Adipose tissue (tissue), 3 donors: ENCODE measurements at regions not wholly inside any gene's neighbourhood (a gene's known extent, or its start where the extent isn't known, plus 50 kb on each side); places are given as distances from the start of the nearest gene placed in this dataset.
"Not testable (repeated sequence)": the region's sequence is repeated elsewhere in the genome, so short reads cannot be mapped to it uniquely, and the experiment has no call there.

Experiments
- H3K27ac ChIP-seq: one replicate; pipeline ENCODE4 v1.5.1; 2013; ENCODE audit warnings: low read depth, low read length
- WGBS, 3 donors: extraction: QIAGEN DNeasy Blood & Tissue Kit; methylation state at CpG; one replicate each; pipeline ENCODE4 v1.1.7; 2013; 5-methylcytosine and 5-hydroxymethylcytosine counted together
- donor health status: healthy with polysubstance abuse.
- donor health status: Bipolar disorder and iron deficiency.
- donor health status: healthy.

DNA sequence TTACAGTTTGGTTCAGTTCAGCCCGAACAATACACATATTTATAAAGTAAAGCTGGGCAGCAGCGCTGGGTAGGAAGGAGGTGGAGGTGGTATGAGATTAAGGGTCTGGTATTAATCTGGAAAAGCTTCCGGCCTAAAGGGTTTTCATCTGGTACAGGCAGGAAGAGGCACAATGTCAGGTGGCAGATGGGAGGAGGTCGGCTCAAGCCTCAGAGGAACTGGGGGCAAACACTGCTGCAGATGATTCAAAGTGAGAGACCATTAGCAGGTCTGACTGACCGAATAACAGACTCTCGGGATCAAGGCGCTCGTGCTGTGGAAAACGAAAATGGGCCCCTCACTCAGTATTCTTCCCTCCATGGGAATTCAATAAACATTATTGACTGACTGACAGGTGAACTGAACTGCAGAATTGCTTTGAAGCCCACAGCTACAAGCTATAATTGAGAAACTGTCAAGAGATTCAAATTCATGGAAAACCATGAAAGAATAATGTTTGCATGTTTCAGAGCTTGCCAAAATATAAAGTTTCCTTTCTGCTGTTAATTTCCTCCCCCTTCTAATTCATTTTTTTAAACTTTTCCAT lies 75.3 kb downstream of the TMEM167A start:
- 69 to 82% (median 73%) methylated on average over 9 of the region's 9 CpGs for WGBS, 3 donors
- H3K27ac ChIP-seq: no peak overlapping the region

DNA sequence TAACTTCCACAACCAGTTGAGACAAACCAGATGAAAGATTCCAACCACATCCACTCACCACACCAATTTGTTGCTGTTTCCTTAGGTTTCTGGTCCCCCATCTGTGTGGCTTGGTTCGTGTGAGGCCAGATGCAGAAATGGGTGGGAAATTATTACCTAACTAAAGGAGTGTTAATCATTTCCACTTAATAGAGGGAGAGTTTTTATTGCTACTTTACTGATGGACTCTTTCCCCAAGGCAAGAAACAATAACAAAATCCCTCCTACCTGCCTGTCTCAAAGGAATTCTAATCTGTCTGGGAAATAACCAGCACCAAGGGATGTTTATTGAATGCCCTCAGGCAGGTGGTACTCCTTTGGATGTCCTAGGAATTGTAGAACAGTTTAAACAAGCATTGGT lies 76.3 kb downstream of the TMEM167A start:
- 59 to 83% (median 60%) methylated on average over 1 of the region's 1 CpG for WGBS, 3 donors

DNA sequence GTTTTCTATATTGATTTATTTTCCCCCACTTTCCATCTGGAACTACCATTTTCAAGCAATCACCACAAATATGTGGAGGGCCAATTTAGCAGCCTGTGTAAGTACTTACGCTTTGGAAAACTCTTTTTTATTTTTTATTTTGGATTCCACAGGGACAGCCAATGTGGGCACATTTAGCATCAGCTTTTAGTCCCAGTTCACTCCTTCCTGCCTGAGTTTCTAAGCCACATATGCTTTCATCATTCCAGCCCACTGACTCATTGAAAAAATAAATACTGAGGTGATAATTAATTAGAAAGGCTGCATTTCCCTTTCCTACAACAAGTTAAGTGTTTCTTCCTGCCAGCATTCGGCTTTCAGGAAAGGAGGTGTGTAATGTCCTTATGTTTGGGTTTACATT lies 76.8 kb downstream of the TMEM167A start:
- WGBS, 3 donors: 53 to 58% (median 58%) methylated on average over 2 of the region's 2 CpGs
- no peak overlapping the region for H3K27ac ChIP-seq

More for the DNA sequence above, 76.3 kb downstream of the TMEM167A start:
- H3K27ac ChIP-seq: no peak overlapping the region

DNA sequence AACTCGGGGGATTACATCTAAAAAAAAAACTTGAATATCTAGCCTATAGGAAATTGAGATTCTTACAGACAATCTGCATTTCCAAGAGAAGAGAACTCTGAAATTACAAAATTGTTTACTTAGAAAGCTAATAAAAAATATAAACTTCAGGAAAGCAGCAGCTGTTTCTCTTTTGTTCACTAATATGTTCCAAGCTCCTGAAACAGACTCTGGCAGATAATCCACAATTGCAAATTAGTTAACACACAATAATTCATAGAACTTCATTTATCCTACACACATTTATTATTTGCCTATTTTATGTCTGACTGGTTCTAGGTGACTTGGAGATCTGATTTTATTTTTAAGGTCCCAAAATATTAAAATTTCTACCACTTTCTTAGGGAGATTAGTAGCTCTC lies 83.8 kb downstream of the TMEM167A start:
- WGBS, 3 donors: 70 to 85% (median 70%) methylated on average over 1 of the region's 1 CpG
- H3K27ac ChIP-seq: no peak overlapping the region

DNA sequence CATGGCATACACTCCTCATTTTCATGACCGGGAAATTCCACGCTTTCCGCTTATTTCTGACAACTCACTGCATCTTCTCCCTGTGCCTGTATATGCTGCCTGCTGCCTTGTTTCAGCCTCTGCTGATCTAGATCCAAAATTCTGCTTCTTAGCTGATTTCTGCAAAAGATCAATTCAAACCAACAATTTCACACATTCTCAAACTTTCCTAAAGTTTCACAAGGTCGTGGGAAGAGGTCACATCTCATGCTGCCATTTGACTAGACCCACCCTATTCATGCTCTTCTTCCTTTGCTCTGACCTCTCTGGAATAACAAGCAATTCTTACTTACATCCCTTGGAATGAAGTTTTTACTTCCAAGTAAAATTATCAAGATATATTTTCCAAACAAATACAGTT lies 84.5 kb downstream of the TMEM167A start:
- 73 to 84% (median 81%) methylated on average over 4 of the region's 4 CpGs for WGBS, 3 donors
- no peak overlapping the region for H3K27ac ChIP-seq

DNA sequence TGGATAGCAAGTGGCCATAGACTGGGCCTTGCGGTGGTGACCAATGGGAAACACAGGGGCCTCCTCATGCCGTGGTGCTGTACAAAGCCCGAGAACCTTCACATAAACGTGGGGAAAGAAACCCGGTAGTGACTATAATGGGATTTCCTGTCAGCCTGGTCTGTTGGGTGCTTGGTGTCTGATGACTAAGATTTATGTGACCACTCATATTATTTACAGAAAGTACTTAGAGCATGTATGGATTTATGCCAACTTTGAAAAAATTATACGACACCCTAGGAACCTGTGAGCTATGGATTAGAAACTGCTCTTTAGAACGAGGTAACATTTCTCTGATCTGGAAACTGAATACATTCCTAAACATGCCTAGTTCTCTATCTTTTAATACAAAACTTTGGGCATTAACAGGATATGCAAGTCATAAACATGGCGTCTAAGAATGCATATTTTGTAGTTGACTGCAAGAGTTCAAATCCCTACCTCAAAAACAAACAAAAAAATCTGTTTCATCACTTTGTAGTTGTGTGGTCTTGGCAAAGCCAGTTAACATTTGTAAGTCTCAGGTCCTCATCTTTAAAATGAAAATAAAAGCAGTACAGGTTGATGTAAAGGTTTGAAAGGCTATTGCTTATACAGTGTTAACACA lies 85.4 kb downstream of the TMEM167A start:
- 42 to 74% (median 49%) methylated on average over 8 of the region's 8 CpGs for WGBS, 3 donors

DNA sequence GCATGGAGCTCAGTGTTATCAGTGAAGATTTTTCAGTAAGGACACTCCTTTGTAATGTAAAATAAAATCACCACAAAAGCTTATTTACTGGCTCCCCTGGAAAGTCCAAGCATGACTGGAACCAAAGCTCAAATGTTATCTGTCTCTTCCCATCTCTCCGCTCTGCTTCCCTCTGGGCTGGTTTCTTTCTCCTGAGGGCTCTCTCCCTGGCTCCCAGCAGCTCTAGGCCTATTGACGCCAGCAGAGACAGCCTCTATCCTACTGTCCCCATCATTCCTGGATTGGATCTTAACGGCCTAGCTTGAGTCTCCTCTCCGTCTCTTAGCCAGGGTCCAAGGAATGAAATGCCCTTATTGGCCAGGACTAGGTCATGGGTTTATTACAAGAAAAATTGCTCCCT lies 86.1 kb downstream of the TMEM167A start:
- no peak overlapping the region for H3K27ac ChIP-seq
- 68 to 85% (median 85%) methylated on average over 4 of the region's 4 CpGs for WGBS, 3 donors

More for the DNA sequence above, 85.4 kb downstream of the TMEM167A start:
- no peak overlapping the region for H3K27ac ChIP-seq

DNA sequence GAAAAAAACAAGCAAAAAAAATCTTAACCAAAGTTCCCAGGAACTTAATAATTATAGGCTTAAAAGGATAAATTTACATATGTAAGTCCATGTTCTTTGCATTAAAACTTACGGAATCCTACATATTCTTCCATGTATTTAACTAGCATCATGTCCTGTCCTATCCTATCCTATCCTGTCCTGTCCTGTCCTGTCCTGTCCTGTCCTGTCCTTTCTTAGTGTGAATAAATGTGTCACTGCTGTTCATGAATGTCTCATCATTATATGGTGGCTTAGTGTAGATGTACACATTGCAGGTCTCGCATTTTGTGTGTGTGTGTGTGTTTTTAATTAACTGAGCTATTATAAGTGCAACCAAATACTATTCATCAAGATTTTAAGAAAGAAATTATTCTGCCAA lies 90.0 kb downstream of the TMEM167A start:
- WGBS, 3 donors: 90 to 99% (median 98%) methylated on average over 2 of the region's 2 CpGs
- no peak overlapping the region for H3K27ac ChIP-seq

DNA sequence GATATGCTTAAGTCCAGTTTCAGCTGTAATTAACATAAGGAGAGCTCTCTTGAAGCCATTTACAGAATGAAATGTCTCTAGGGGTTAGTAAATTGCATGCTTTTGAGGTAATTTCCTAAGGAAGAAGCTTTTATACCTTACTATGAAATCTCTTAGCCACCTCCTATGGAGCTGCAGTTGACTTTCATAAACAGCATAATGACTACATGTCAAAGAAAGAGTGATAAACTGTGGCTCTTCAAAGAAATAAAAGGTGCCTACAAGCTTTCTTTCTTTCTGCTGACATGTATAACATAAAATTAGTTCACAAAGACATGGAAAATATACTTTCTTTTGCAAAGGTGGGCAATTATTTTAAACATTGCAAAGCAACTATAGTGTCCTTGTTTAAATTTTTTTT lies 90.8 kb downstream of the TMEM167A start:
- H3K27ac ChIP-seq: no peak overlapping the region

DNA sequence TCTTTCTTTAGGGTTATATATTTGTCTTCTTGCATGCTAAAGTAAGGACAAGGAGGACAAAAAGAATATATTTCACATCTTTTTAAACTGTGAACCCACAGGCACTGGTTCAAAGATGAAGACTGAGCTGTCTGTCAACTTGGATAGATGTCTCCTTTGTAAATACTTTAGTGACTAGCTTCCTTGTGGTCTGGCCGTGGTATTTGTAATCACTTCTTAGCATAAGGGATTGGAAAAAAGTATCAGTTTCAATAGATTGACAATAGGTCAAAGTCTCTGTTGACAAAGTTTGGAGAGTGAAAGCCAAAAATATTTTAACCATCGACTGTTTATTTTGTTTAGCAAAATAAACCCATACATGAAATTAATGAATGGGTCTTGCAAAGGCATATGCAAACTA lies 91.4 kb downstream of the TMEM167A start:
- WGBS, 3 donors: 15 to 62% (median 59%) methylated on average over 2 of the region's 2 CpGs
- H3K27ac ChIP-seq: no peak overlapping the region

DNA sequence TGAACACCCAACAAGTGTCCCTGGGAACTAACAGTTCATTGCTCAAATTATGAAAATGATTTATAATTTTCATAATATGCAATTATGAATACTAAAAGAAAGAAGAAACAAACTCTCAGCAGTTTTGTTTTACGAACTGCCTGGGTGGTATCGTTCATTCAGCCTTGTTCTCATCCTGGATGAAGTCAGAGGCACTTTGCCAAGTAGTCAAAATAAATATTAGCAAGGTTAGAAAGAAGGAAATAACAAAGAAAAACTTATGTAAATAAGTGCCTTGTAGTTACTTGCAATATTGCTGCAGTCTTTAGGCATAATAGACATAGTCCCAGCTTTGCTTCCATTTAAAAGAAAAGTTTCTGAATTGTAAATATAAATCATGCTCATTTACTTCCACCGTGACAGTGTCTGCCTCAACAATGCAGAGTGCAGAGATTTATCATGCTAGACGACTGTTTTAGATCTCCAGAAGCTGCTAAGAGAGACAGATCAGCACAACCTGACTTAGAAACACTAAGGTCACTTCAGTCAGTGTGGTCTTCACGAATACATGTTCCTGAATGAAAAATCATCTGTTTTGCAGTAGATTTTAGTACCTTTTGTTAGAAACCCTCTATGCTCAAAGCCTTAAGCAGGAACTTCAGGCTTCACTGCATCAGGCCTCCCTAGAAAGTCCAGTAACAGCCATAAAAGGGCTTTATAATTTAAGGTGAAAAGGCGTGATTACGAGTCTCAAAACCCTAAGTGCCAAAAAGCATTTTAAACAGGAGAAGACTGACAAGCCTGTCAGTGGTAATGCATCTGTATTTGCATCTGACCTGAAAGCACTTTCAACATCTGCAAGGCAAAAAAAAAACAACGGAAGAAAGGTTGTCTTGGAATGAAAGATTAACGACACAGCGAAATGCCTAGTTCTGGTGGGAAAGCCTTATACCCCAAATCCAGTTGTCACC lies 92.1 kb downstream of the TMEM167A start:
- no peak overlapping the region for H3K27ac ChIP-seq
- WGBS, 3 donors: 51 to 58% (median 55%) methylated on average over 10 of the region's 10 CpGs

DNA sequence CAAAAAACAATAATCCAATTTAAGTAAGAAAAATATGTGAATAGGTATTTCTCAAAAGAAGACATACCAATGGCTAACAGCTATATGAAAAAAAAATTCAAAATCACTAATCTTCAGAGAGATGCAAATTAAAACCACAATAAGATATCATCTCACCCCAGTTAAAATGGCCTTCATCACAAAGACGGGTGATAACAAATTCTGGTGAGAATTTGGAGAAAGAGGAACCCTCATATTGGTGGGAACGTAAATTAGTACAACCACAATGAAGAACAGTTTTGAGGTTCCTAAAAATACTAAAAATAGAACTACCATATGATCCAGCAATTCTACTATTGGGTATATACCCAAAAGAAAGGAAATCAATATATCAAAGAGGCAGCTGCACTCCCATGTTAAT lies 94.3 kb downstream of the TMEM167A start:
- 50 to 89% (median 75%) methylated on average over 2 of the region's 2 CpGs for WGBS, 3 donors
- H3K27ac ChIP-seq: no peak overlapping the region

DNA sequence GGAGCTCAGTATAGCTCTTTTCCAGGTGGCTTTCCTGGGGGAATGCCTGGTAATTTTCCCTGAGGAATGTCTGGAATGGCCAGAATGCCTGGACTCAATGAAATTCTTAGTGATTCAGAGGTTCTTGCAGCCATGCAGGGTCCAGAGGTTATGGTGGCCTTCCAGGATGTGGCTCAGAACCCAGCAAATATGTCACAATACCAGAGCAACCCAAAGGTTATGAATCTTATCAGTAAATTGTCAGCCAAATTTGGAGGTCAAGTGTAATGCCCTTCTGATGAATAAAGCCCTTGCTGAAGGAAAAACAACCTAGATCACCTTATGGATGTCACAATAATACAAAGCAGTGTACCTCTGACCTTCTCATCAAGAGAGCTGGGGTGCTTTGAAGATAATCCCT lies 100.3 kb downstream of the TMEM167A start:
- not testable (repeated sequence) for H3K27ac ChIP-seq

DNA sequence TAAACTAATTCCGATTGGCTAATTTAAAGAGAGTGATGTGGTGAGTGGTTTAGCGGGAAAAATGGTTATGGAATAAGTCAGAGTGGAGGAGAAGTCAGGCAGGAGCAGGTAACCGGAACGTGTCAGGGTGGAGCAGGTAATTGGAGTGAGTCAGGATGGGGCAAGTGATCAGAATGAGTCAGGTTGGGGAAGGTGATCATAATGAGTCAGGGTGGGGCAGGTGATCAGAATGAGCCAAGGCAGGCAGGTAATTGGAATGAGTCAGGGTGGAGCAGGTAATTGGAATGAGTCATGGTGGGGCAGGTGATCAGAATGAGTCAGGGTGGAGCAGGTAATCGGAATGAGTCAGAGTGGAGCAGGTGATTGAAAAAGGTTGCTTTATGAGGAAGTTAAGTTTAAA lies 101.4 kb downstream of the TMEM167A start:
- 90 to 96% (median 95%) methylated on average over 5 of the region's 5 CpGs for WGBS, 3 donors
- no peak overlapping the region for H3K27ac ChIP-seq

DNA sequence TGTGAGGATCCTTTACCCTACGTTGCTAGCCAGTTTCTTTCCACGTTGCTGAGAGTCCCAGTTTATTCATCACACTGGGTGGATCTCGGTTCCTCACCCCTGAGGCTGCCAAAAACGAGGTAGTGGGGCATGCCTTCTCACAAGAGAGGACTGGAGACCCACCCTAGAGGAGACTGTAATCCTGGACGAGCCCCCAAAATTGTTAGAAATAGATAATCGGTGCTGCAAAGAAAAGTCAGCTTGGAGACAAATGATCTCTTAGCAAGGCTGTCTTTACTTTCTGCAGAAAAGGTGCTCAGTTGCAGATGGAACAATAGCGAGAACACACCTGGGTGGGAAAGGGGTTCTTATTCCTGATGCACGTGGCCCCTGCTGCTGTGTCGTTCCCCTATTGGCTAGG lies 101.8 kb downstream of the TMEM167A start:
- 81 to 85% (median 83%) methylated on average over 9 of the region's 9 CpGs for whole genome bisulfite sequencing, 3 donors

DNA sequence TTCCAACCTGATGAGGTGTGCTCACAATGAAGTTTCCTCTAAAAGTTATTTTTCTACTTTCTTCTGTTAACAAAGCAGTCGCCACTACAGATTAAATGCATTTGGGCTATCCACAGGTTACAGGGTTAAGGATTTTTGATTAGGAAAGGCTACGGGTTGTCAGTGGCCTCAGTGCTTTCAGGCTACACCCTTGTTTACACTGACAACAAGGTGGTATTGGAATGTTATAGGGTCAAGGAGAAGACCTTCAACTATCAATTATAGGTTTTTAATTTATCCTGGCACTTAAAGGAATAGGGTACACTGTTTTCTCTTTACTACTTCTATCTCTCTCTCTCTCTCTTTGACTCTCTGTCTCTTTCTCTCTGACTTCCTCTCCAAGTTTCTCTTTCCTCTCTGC lies 102.8 kb downstream of the TMEM167A start:
- 54 to 83% (median 79%) methylated on average over 2 of the region's 2 CpGs for WGBS, 3 donors
- not testable (repeated sequence) for H3K27ac ChIP-seq

More for the DNA sequence above, 101.8 kb downstream of the TMEM167A start:
- no peak overlapping the region for H3K27ac ChIP-seq

DNA sequence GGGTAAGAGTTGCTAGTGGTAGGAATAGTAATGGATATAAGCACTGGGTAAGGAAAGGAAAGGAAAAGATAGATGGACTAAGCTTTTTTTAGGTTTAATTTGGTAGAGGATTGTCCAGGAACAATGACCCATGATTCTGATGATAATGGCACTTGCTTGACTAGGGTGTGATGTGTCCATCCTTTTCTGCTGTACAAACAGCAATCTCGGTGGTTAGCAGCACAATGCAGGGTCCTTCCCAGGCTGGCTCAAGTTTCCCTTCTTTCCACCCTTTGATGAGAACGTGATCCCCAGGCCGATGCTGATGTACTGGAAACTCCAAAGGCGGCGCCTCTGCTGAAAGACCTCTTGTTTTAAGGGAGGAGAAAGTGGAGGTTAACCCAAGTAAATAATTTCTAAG lies 105.3 kb downstream of the TMEM167A start:
- WGBS, 3 donors: 73 to 95% (median 93%) methylated on average over 5 of the region's 5 CpGs
- no peak overlapping the region for H3K27ac ChIP-seq

DNA sequence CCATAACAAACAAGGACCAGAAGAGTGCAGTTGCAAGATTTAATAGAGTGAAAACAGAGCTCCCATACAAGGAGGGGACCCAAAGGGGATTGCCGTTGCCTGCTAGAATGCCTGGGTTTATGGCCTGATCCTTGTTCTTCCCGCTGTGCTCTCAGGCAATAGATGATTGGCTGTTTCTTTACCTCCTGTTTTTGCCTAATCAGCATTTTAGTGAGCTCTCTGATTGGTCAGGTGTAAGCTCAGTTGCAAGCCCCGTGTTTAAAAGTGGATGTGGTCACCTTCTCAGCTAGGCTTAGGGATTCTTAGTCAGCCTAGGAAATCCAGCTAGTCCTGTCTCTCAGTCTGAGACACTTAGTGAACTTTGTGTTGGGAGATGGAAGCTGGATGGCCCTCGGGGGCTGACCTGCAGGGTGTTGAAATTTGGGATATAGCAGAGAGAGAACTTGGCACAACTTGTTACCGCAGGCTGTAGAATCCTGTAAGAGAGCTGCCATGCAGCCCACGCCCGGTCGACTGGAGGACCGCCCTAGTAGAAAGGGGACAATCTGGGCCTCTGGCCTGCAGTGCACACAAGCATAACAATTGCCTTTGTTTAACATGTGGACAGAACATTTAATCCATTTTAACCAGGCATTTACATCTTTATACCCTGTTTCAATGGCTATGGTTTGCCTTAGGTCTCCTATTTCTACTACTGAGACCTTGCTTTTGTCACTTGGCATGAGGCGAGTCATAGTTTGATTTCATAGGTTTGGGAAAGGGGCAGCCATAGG lies 106.0 kb downstream of the TMEM167A start:
- WGBS, 3 donors: 92 to 94% (median 93%) methylated on average over 10 of the region's 10 CpGs
- H3K27ac ChIP-seq: not testable (repeated sequence)
